Adrenal gland (tissue), 9 donors: ENCODE measurements at regions not wholly inside any gene's neighbourhood (a gene's known extent, or its start where the extent isn't known, plus 50 kb on each side); places are given as distances from the start of the nearest gene placed in this dataset.

ENCODE experiments used
- DNase-seq, 7 donors: peaks; one replicate each; pipeline ENCODE4 v3.0.0-alpha.2; 2019 to 2020
- H3K27ac ChIP-seq, 5 donors: fragments of 200-600 bp; sonication (generic) in 4 of 5; 1 replicate in 3 of 5; 2 replicates in 2 of 5; pipeline versions ENCODE4 v1.5.1 to v1.8.0; 2016 to 2020; ENCODE audit warnings: mild to moderate bottlenecking in 1 of 5
- H3K27me3 ChIP-seq: fragments of 200-600 bp; 2 replicates; pipeline ENCODE4 v1.8.0; 2021
- H3K36me3 ChIP-seq, 2 donors: fragments of 200-600 bp; replicated peaks in 1 of 2; 1 replicate in 1 of 2; 2 replicates in 1 of 2; pipeline versions ENCODE4 v1.5.1 to v1.8.0; 2018 to 2022
- H3K4me1 ChIP-seq, 2 donors: fragments of 200-600 bp; replicated peaks in 1 of 2; 1 replicate in 1 of 2; 2 replicates in 1 of 2; pipeline versions ENCODE4 v1.5.1 to v1.8.0; 2018 to 2021
- H3K4me3 ChIP-seq, 4 donors: fragments of 200-600 bp; sonication (generic) in 3 of 4; one replicate each; pipeline ENCODE4 v1.5.1; 2016 to 2018
- H3K9me3 ChIP-seq, 3 donors: fragments of 200-600 bp; sonication (generic) in 1 of 3; replicated peaks in 1 of 3; 1 replicate in 2 of 3; 2 replicates in 1 of 3; pipeline versions ENCODE4 v1.5.1 to v1.8.0; 2016 to 2021
- CTCF ChIP-seq, 6 experiments: fragments of 450-650 bp in 4 of 6; fragments of 200-600 bp in 2 of 6; sonication (generic) in 1 of 6; IDR thresholded peaks; 1 replicate in 5 of 6; 2 replicates in 1 of 6; pipeline versions ENCODE4 v1.5.1 to v1.8.0; 2016 to 2021; ENCODE audit warnings: antibody characterized with exemption in 6 of 6, mild to moderate bottlenecking in 2 of 6, moderate library complexity in 1 of 6
- POLR2A ChIP-seq, 2 donors: fragments of 450-650 bp; IDR thresholded peaks; one replicate each; pipeline ENCODE4 v1.6.1; 2017; ENCODE audit warnings: antibody characterized with exemption in 2 of 2, mild to moderate bottlenecking in 2 of 2, moderate library complexity in 1 of 2
- WGBS, 4 donors: extraction: QIAGEN DNeasy Blood & Tissue Kit in 2 of 4; methylation state at CpG; one replicate each; pipeline versions ENCODE4 v1.1.5 to v1.1.7; 2013 to 2017; 5-methylcytosine and 5-hydroxymethylcytosine counted together
- intact Hi-C, 2 donors: fragments of 100-400 bp; cut with DNase I; formaldehyde crosslinking; loops; one replicate each; pipeline versions ENCODE4 v1.14.1 to v1.15.0; 2022 to 2023
- small RNA-seq, 2 donors: library from RNA; depleted of rRNA; stranded (forward); fragments of <200 nt; gene quantifications; one replicate each; pipeline ENCODE3, GENCODE V24; 2016
- donor health status: healthy with polysubstance abuse.
- donor health status: Bipolar disorder and iron deficiency.
- donor health status: DM: yes; HTN: yes; CAD: no.
- donor health status: DM: no; HTN: no; CAD: no.
- donor health status: DM: no; HTN: no; CAD: no.

GRCh38 chr6:148287623-148288333, 54.9 kb upstream of the SASH1 start:
- no peak for DNase-seq
- no peak for TF ChIP-seq POLR2A (IDR thresholded peaks at IDR 0.05)
- TF ChIP-seq CTCF (IDR thresholded peaks at IDR 0.05): no peak
- H3K27me3 ChIP-seq: no peaks in the 10 kb centered on the region
- no peak overlapping the region for H3K4me3 ChIP-seq
- H3K9me3 ChIP-seq: no peaks in the 10 kb centered on the region
- WGBS, 4 donors: 74 to 84% (median 82%) methylated on average over 15 of the region's 15 CpGs
- intact Hi-C loops: no loop called here
- no peak overlapping the region for H3K27ac ChIP-seq
- no peaks in the 10 kb centered on the region for H3K4me1 ChIP-seq
- H3K36me3 ChIP-seq: no peaks in the 10 kb centered on the region

GRCh38 chr6:148288541-148288940, 54.1 kb upstream of the SASH1 start:
- Histone ChIP-seq H3K9me3 (no peaks in the 10 kb centered on the region), H3K4me1 (no peaks in the 10 kb centered on the region), H3K27ac (no peak overlapping the region), H3K36me3 (no peaks in the 10 kb centered on the region), H3K4me3 (no peak overlapping the region), H3K27me3 (no peaks in the 10 kb centered on the region)
- WGBS, 4 donors: 60 to 77% (median 73%) methylated on average over 4 of the region's 4 CpGs
- no peak for TF ChIP-seq CTCF (IDR thresholded peaks at IDR 0.05)
- no peak for TF ChIP-seq POLR2A (IDR thresholded peaks at IDR 0.05)
- no peak for DNase-seq
- intact Hi-C loops: no loop called here

DNA sequence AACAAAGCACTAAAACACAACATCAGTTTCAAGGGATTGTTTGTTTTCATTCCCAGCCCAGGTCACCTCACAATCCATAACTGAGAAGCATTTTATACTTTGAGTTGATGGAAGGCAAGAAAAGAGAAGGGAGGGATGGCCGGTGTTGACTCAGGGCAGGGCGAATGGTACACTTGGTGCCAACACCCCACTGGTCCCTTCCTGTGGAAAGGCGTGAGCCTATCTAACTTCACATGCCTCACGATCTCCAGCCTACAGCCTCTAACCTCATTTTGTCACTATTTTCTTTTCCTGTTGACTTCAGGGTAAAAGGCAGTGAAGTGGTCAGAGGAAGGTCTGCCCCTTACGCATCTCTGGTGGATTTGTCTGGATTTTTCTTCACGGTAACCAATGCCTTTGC, 53.5 kb upstream of the SASH1 start:
- H3K27me3 ChIP-seq: no peaks in the 10 kb centered on the region
- no peaks in the 10 kb centered on the region for H3K36me3 ChIP-seq
- no peak overlapping the region for H3K4me3 ChIP-seq
- TF ChIP-seq POLR2A (IDR thresholded peaks at IDR 0.05): no peak
- no peak for TF ChIP-seq CTCF (IDR thresholded peaks at IDR 0.05)
- no peak for DNase-seq
- intact Hi-C loops: no loop called here
- no peak overlapping the region for H3K27ac ChIP-seq
- H3K4me1 ChIP-seq: no peaks in the 10 kb centered on the region
- WGBS, 4 donors: 72 to 83% (median 75%) methylated on average over 6 of the region's 6 CpGs
- H3K9me3 ChIP-seq: no peaks in the 10 kb centered on the region

DNA sequence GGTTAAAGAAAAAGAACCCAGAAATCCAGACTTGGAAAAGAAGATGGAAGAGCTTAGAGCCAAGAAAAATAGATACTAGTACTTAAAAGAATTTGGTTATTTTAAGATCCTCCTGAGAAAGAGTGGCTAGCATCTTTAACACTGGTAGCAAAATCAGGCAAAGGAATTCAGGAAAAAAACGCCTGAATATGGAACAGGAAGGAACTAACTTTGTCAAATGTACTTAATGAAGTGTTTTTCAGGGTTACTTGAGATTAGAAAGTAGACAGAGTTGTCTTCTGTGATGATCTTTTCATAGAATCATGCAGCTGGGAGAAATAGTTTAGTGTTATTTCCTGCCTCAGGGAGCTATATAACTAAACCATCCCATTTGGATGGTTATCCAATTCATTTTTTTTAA, 50.8 kb upstream of the SASH1 start:
- intact Hi-C loops: no loop called here
- H3K36me3 ChIP-seq: no peaks in the 10 kb centered on the region
- WGBS, 4 donors: 15 to 38% (median 23%) methylated on average over 1 of the region's 1 CpG
- TF ChIP-seq POLR2A (IDR thresholded peaks at IDR 0.05): no peak
- no peak for TF ChIP-seq CTCF (IDR thresholded peaks at IDR 0.05)
- H3K4me3 ChIP-seq: no peak overlapping the region
- H3K27ac ChIP-seq: no peak overlapping the region
- H3K27me3 ChIP-seq: no peaks in the 10 kb centered on the region
- H3K4me1 ChIP-seq: no peaks in the 10 kb centered on the region
- H3K9me3 ChIP-seq: no peaks in the 10 kb centered on the region
- DNase-seq: no peak

Small RNAs in the stretch of these regions (small RNA-seq; reads per million reads assigned to genes)
- gene RNU6-1222P: 0 reads per million in 2 donors
